ENCODE measurements at regions not wholly inside any gene's neighbourhood (a gene's known extent, or its start where the extent isn't known, plus 50 kb on each side); places are given as distances from the start of the nearest gene placed in this dataset.

DNA sequence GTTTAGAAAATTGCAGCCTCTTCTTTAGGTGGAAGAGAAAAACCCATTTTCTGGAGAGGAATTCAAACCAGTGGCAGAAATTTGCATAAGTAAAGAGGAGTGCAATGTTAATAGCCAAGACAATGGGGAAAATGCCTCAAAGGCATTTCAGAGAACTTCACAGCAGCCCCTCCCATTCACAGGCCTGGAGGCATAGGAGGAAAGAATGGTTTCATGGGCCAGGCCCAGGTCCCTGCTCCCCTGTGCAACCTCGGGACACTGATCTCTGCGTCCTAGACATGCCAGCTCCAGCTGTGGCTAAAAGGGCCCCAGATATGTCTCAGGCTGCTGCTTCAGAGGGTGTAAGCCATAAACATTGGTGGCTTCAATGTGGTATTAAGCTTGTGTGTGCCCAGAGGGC lies 161.8 kb upstream of the CENPE start:
- TF ChIP-seq CTCF (optimal IDR thresholded peaks at IDR 0.05 in 1 of 3, IDR thresholded peaks at IDR 0.05 in 1 of 3, conservative IDR thresholded peaks at IDR 0.05 in 1 of 3; ENCODE audit: extremely low read depth in 1 of 3, insufficient read depth in 2 of 3, low read length in 3 of 3) (no peak), EZH2 (IDR thresholded peaks at IDR 0.05; ENCODE audit: low read length) (no peak)
